ENCODE measurements at regions not wholly inside any gene's neighbourhood (a gene's known extent, or its start where the extent isn't known, plus 50 kb on each side); places are given as distances from the start of the nearest gene placed in this dataset.

- TF ChIP-seq CTCF (IDR thresholded peaks at IDR 0.05; ENCODE audit: poor library complexity, severe bottlenecking) (no peak), REST (IDR thresholded peaks at IDR 0.05; ENCODE audit: borderline replicate concordance) (no peak), EP300 (conservative IDR thresholded peaks at IDR 0.05; ENCODE audit: poor library complexity, severe bottlenecking) (no peak), EZH2 (IDR thresholded peaks at IDR 0.05; ENCODE audit: borderline replicate concordance, insufficient read depth, low read length, poor library complexity, severe bottlenecking) (no peak), MXI1 (conservative IDR thresholded peaks at IDR 0.05; ENCODE audit: poor library complexity, severe bottlenecking) (no peak), RAD21 (conservative IDR thresholded peaks at IDR 0.05) (no peak)
Observed at GRCh38 chr4:81921751-81922159, 450.0 kb upstream of the RASGEF1B start.
